ENCODE measurements at regions not wholly inside any gene's neighbourhood (a gene's known extent, or its start where the extent isn't known, plus 50 kb on each side); places are given as distances from the start of the nearest gene placed in this dataset.

DNA sequence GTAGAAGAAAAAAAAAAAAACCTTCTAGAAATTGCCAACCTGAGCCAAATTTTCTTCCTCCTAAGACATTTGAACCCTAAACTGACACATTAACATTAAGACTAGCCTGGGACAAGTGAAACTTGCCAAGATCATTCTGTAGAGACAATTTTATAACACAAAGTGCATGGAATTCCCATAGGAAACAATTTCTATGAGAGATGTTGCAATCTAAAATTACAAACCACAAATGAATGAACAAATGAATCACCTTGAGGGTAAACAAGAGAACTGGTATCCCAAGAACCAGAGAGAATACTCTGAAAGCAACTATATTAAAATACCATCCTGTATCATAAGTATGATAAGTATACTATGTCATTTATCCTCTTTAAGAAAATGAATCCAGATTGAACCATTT is 165.3 kb downstream of the DICER1 start:
- Histone ChIP-seq H3K79me2 (ENCODE audit: low read depth) (no peaks in the 10 kb centered on the region), H3K4me3 (no peak overlapping the region), H3F3A (ENCODE audit: low read depth) (no peaks in the 10 kb centered on the region), H2AFZ (replicated peaks) (no peak overlapping the region), H3K27me3 (no peaks in the 10 kb centered on the region), H3K4me1 (no peaks in the 10 kb centered on the region), H3K27ac (no peak overlapping the region), H4K20me1 (ENCODE audit: low read depth) (no peaks in the 10 kb centered on the region), H3K9me3 (ENCODE audit: low read depth) (no peaks in the 10 kb centered on the region), H3K36me3 (no peaks in the 10 kb centered on the region), H3K4me2 (no peak overlapping the region), H3K9ac (no peak overlapping the region)
- Mint-ChIP-seq H3K36me3 (no peaks in the 10 kb centered on the region), H3K4me1 (no peaks in the 10 kb centered on the region), H3K9me3 (peaks cover 7% of the 10 kb centered on the region), H3K4me3 (no peak overlapping the region), H3K27ac (no peak overlapping the region), H3K27me3 (ENCODE audit: insufficient read depth, low read depth) (peaks cover 5% of the 10 kb centered on the region)
- DNase-seq (ENCODE audit: low spot score), result no peak
- TF ChIP-seq, protein P1, sequence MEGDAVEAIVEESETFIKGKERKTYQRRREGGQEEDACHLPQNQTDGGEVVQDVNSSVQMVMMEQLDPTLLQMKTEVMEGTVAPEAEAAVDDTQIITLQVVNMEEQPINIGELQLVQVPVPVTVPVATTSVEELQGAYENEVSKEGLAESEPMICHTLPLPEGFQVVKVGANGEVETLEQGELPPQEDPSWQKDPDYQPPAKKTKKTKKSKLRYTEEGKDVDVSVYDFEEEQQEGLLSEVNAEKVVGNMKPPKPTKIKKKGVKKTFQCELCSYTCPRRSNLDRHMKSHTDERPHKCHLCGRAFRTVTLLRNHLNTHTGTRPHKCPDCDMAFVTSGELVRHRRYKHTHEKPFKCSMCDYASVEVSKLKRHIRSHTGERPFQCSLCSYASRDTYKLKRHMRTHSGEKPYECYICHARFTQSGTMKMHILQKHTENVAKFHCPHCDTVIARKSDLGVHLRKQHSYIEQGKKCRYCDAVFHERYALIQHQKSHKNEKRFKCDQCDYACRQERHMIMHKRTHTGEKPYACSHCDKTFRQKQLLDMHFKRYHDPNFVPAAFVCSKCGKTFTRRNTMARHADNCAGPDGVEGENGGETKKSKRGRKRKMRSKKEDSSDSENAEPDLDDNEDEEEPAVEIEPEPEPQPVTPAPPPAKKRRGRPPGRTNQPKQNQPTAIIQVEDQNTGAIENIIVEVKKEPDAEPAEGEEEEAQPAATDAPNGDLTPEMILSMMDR (IDR thresholded peaks at IDR 0.05), result no peak
- no peak for TF ChIP-seq EZH2 (IDR thresholded peaks at IDR 0.05)
- no peak for TF ChIP-seq EZH2phosphoT487 (IDR thresholded peaks at IDR 0.05)

DNA sequence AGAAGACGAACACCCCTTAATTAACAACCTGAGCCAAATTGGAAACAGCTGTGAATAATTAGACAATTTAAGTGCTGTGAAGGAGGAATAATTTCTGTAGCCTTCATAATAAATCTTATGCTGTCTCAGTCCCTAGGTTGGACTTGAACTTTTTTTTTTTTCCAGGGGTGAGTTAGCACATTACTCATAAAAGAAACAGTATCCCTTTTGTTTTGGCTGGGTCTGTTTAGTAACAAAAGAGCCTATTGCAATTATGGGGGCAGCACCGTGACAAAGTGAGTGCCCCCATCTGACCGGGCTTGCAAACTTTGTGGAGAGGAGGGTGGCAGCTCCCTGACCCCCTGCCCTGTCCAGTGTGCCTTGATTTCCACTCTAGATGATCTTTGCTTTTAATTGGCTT is 167.4 kb downstream of the DICER1 start:
- no peaks in the 10 kb centered on the region for H4K20me1 ChIP-seq (ENCODE audit: low read depth)
- H3K27me3 ChIP-seq, result no peaks in the 10 kb centered on the region
- H3K4me1 ChIP-seq, result no peaks in the 10 kb centered on the region
- no peak overlapping the region for H3K9ac ChIP-seq
- H3K27ac Mint-ChIP-seq, result no peak overlapping the region
- H3K79me2 ChIP-seq (ENCODE audit: low read depth), result no peaks in the 10 kb centered on the region
- no peak overlapping the region for H3K27ac ChIP-seq
- no peaks in the 10 kb centered on the region for H3K36me3 ChIP-seq
- no peak for TF ChIP-seq EZH2phosphoT487 (IDR thresholded peaks at IDR 0.05)
- TF ChIP-seq EZH2 (IDR thresholded peaks at IDR 0.05), result no peak
- TF ChIP-seq, protein P1 (IDR thresholded peaks at IDR 0.05), result no peak
- H3K36me3 Mint-ChIP-seq, result no peaks in the 10 kb centered on the region
- no peak overlapping the region for H3K4me2 ChIP-seq
- H2AFZ ChIP-seq (replicated peaks), result no peak overlapping the region
- no peaks in the 10 kb centered on the region for H3K4me1 Mint-ChIP-seq
- no peak overlapping the region for H3K4me3 Mint-ChIP-seq
- H3K27me3 Mint-ChIP-seq (ENCODE audit: insufficient read depth, low read depth), result peaks cover 4% of the 10 kb centered on the region
- H3K9me3 Mint-ChIP-seq, result peaks cover 7% of the 10 kb centered on the region
- H3K4me3 ChIP-seq, result no peak overlapping the region
- no peak for DNase-seq (ENCODE audit: low spot score)
- H3F3A ChIP-seq (ENCODE audit: low read depth), result no peaks in the 10 kb centered on the region
- no peaks in the 10 kb centered on the region for H3K9me3 ChIP-seq (ENCODE audit: low read depth)

DNA sequence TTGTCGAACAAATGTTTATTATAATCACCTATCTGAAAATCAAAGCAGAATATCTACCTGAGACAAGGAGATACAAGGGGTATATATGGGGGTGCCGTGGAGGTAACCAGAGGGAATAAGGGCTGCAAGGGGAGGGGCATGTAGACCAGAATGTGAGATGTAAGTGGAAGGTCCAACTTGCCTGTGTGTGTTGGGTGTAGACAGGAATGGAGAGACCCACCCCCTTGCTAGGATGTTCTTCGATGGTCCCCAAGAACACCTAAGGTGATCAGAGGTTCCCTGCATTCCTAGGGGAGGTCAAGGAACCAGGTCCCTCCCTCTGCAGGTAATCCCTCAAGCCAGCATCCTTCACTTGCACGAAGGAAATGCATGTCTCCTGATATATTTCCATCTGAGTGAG is 167.9 kb downstream of the DICER1 start:
- no peak for DNase-seq (ENCODE audit: low spot score)
- Histone ChIP-seq H3K36me3 (no peaks in the 10 kb centered on the region), H3K27me3 (no peaks in the 10 kb centered on the region), H4K20me1 (ENCODE audit: low read depth) (no peaks in the 10 kb centered on the region), H3F3A (ENCODE audit: low read depth) (no peaks in the 10 kb centered on the region), H3K4me3 (no peak overlapping the region), H3K79me2 (ENCODE audit: low read depth) (no peaks in the 10 kb centered on the region), H3K9me3 (ENCODE audit: low read depth) (no peaks in the 10 kb centered on the region), H3K4me1 (no peaks in the 10 kb centered on the region), H3K27ac (no peak overlapping the region), H3K9ac (no peak overlapping the region), H3K4me2 (no peak overlapping the region), H2AFZ (replicated peaks) (no peak overlapping the region)
- Mint-ChIP-seq H3K4me3 (no peak overlapping the region), H3K27me3 (ENCODE audit: insufficient read depth, low read depth) (peaks cover 4% of the 10 kb centered on the region), H3K27ac (no peak overlapping the region), H3K36me3 (no peaks in the 10 kb centered on the region), H3K4me1 (no peaks in the 10 kb centered on the region), H3K9me3 (peaks cover 7% of the 10 kb centered on the region)
- TF ChIP-seq EZH2 (IDR thresholded peaks at IDR 0.05) (no peak), EZH2phosphoT487 (IDR thresholded peaks at IDR 0.05) (no peak)
- TF ChIP-seq, protein P1 (IDR thresholded peaks at IDR 0.05), result no peak

All from neural progenitor cell (in vitro differentiated cells).